Breast epithelium (tissue), 3 donors: ENCODE measurements at regions not wholly inside any gene's neighbourhood (a gene's known extent, or its start where the extent isn't known, plus 50 kb on each side); places are given as distances from the start of the nearest gene placed in this dataset.
"Not testable (repeated sequence)": the region's sequence is repeated elsewhere in the genome, so short reads cannot be mapped to it uniquely, and the experiment has no call there.

Source experiments
- CTCF ChIP-seq, 3 donors: fragments of 450-650 bp; IDR thresholded peaks; one replicate each; pipeline ENCODE4 v1.5.1; 2016 to 2017; ENCODE audit warnings: antibody characterized with exemption in 3 of 3, mild to moderate bottlenecking in 3 of 3, moderate library complexity in 3 of 3
- POLR2A ChIP-seq: fragments of 450-650 bp; IDR thresholded peaks from one replicate; pipeline ENCODE4 v1.6.1; 2016; ENCODE audit warnings: antibody characterized with exemption, mild to moderate bottlenecking, moderate library complexity
- POLR2AphosphoS5 ChIP-seq, 3 donors: sonication (generic); formaldehyde crosslinking; IDR thresholded peaks; one replicate each; pipeline ENCODE4 v1.6.1; 2017; ENCODE audit warnings: antibody characterized with exemption in 3 of 3

GRCh38 chr5:68691874-68692273 is 401.9 kb upstream of the SLC30A5 start:
- not testable (repeated sequence) for TF ChIP-seq CTCF (IDR thresholded peaks at IDR 0.05); POLR2A; POLR2AphosphoS5 (IDR thresholded peaks at IDR 0.05)
